ENCODE measurements at regions not wholly inside any gene's neighbourhood (a gene's known extent, or its start where the extent isn't known, plus 50 kb on each side); places are given as distances from the start of the nearest gene placed in this dataset.
"Not testable (repeated sequence)": the region's sequence is repeated elsewhere in the genome, so short reads cannot be mapped to it uniquely, and the experiment has no call there.

DNA sequence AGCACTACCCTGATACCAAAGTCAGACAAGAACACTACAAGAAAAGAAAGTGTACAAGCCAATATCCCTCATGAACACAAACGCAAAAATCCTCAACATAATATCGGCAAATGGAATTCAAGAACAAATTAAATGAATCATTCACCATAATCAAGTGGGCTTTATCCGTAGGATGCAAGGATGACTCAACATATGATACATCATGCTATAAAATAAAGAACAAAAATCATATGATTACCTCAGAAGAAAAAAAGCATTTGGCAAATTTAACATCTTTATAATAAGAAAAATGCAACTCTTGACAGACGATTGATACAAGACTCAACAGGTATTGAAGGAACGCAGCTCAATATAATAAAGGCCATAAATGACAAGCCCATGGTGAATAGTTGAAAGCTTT is 843.9 kb downstream of the FRK start:
- Mint-ChIP-seq H3K4me1 (no peaks in the 10 kb centered on the region), H3K4me3 (no peak overlapping the region), H3K27ac (no peak overlapping the region), H3K9me3 (peaks cover 1% of the 10 kb centered on the region), H3K36me3 (no peaks in the 10 kb centered on the region), H3K27me3 (no peaks in the 10 kb centered on the region)
- POLR2A ChIA-PET = no interaction called here
- ATAC-seq (ENCODE audit: low read depth) (no peak), DNase-seq (no peak)

DNA sequence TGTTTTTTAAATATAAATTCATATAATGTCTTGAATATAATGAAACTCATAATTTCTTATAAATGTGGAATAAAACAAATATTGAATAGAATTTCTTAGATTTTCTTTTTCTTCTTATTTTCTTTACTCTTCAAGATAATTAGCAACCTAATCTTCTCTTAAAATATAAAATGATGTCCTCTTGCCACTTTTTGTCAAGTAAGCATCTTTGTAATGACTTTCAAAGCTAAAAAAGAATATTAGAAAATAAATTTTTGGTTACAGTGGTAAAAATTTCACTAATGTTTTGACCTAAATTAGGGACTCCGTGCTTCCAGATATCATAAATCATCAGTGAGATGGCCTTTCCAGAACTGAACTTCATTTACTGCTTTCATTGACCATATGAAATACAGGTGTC is 846.4 kb downstream of the FRK start:
- H3K9me3 Mint-ChIP-seq = peaks cover 1% of the 10 kb centered on the region
- H3K4me3 Mint-ChIP-seq = no peak overlapping the region
- POLR2A ChIA-PET = no interaction called here
- H3K4me1 Mint-ChIP-seq = no peaks in the 10 kb centered on the region
- H3K27ac Mint-ChIP-seq = no peak overlapping the region
- no peaks in the 10 kb centered on the region for H3K36me3 Mint-ChIP-seq
- H3K27me3 Mint-ChIP-seq = no peaks in the 10 kb centered on the region
- ATAC-seq (ENCODE audit: low read depth) (no peak), DNase-seq (no peak)

DNA sequence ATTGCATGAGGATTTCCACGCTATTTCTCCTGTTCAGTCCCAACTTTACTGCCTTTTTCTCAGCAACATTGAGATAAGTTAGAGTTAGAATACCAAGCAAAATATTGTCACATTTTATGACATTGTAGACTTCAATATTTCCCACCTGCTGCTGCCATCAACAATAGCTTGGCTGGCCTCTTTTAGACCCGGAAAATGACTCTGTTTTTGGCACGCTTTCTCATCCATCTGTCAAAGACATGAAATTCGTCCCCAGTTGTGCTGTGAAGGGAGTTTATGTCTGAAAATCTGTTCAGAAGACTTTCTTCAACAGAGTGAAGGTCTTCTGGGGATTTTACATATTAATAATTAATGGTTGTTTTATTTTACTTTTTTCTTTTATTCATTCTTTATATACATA is 857.3 kb downstream of the FRK start:
- Mint-ChIP-seq H3K9me3 (no peaks in the 10 kb centered on the region), H3K4me3 (no peak overlapping the region), H3K27me3 (no peaks in the 10 kb centered on the region), H3K36me3 (no peaks in the 10 kb centered on the region), H3K4me1 (no peaks in the 10 kb centered on the region), H3K27ac (no peak overlapping the region)
- ATAC-seq (ENCODE audit: low read depth) = no peak
- no peak for DNase-seq
- POLR2A ChIA-PET = no interaction called here

DNA sequence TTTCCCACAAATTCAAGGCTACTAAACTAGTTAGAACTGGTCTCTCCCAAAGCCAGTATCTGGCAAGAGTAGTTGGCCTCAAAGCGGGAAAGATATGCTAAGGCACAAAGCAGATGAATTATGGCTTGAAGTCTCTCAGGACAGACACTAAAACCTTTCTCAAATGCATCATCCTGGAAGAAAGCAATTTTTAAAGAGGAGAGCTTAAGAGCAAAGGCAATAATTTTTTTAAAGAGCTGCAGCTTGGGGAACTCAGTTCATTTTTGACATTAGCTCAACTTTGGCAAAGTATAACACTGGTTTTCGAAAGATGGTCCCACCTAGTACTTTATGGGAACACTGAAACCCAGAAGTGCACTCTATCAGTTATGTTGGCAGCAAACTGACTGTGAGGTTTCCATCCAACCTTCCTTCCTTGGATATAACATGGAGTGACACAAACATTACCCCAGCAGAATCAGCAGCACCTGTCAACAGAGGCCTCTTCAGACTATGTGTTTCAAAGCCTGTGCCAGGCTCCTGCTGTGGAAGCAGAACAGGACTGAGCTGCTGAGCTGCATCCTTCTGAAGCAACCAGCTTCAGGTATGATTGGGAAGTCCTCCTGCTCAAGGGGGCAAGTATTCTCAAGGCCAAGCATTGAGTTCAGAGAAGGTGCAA is 852.3 kb upstream of the HS3ST5 start:
- Mint-ChIP-seq H3K9me3 (peaks cover 4% of the 10 kb centered on the region), H3K27me3 (no peaks in the 10 kb centered on the region), H3K4me1 (no peaks in the 10 kb centered on the region), H3K36me3 (no peaks in the 10 kb centered on the region), H3K4me3 (no peak overlapping the region), H3K27ac (no peak overlapping the region)
- no peak for DNase-seq
- no peak for ATAC-seq (ENCODE audit: low read depth)
- POLR2A ChIA-PET = no interaction called here

DNA sequence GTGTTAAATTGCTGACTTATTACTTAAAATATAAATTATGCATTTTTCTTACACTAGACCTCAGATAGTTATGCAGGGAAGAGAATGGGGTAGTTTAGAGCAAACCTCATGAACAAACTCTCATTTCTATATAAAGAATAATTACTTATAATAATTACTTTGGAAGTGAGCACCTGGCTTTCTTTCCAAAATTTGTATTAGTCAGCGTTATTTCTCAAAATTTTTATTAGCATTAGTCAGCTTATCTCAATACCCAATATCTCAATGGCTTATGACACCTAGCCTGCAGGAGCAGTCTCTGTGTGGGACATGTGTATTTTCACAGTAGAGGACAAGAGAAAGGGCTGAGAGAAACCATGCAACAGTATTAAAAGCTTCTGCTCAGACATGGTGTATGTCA is 849.2 kb upstream of the HS3ST5 start:
- H3K27me3 Mint-ChIP-seq = no peaks in the 10 kb centered on the region
- POLR2A ChIA-PET = no interaction called here
- no peak overlapping the region for H3K4me3 Mint-ChIP-seq
- no peak for ATAC-seq (ENCODE audit: low read depth)
- DNase-seq = no peak
- no peak overlapping the region for H3K27ac Mint-ChIP-seq
- H3K4me1 Mint-ChIP-seq = no peaks in the 10 kb centered on the region
- H3K9me3 Mint-ChIP-seq = peaks cover 2% of the 10 kb centered on the region
- no peaks in the 10 kb centered on the region for H3K36me3 Mint-ChIP-seq

DNA sequence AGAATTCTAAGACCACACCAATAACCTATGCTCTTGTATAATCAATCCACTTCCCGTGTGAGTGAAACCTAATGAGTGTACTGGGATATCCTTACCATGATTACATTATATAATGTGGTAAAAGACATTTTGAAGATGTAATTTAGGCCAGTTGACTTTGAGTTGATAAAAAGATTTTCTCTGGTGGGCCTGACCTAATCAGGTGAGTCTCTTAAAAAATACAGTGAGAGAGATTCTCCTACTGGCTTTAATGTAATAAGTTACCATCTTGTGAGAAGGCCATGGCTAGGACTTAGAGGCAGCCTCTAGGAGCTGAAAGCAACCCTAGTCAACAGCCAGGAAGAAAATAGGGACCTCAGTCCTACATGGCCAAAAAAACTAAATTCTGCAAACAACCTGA is 847.7 kb upstream of the HS3ST5 start:
- Mint-ChIP-seq H3K36me3 (no peaks in the 10 kb centered on the region), H3K4me1 (no peaks in the 10 kb centered on the region), H3K27me3 (no peaks in the 10 kb centered on the region), H3K9me3 (peaks cover 3% of the 10 kb centered on the region), H3K27ac (no peak overlapping the region), H3K4me3 (no peak overlapping the region)
- no peak for ATAC-seq (ENCODE audit: low read depth)
- DNase-seq = no peak
- POLR2A ChIA-PET = no interaction called here

DNA sequence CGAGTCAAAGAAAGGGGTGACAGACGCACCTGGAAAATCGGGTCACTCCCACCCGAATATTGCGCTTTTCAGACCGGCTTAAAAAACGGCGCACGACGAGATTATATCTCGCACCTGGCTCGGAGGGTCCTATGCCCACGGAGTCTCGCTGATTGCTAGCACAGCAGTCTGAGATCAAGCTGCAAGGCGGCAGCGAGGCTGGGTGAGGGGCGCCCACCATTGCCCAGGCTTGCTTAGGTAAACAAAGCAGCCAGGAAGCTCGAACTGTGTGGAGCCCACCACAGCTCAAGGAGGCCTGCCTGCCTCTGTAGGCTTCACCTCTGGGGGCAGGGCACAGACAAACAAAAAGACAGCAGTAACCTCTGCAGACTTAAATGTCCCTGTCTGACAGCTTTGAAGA is 832.6 kb upstream of the HS3ST5 start:
- H3K36me3 Mint-ChIP-seq; H3K4me1 Mint-ChIP-seq; H3K27me3 Mint-ChIP-seq; H3K9me3 Mint-ChIP-seq; H3K27ac Mint-ChIP-seq; DNase-seq; H3K4me3 Mint-ChIP-seq; POLR2A ChIA-PET; ATAC-seq (ENCODE audit: low read depth): not testable (repeated sequence)

DNA sequence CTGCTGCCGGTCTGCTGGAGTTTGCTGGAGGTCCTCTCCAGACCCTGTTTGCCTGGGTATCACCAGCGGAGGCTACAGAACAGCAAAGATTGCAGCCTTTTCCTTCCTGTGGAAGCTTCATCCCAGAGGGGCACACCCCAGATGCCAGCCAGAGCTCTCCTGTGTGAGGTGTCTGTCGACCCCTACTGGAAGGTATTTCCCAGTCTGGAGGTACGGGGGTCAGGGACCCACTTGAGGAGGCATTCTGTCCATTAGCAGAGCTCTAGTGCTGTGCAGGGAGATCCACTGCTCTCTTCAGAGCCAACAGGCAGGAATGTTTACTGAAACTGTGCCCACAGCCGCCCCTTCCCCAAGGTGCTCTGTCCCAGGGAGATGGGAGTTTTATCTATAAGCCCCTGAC is 823.1 kb upstream of the HS3ST5 start:
- H3K27ac Mint-ChIP-seq; ATAC-seq (ENCODE audit: low read depth); H3K4me1 Mint-ChIP-seq; H3K9me3 Mint-ChIP-seq; POLR2A ChIA-PET; H3K4me3 Mint-ChIP-seq; DNase-seq; H3K36me3 Mint-ChIP-seq; H3K27me3 Mint-ChIP-seq: not testable (repeated sequence)

DNA sequence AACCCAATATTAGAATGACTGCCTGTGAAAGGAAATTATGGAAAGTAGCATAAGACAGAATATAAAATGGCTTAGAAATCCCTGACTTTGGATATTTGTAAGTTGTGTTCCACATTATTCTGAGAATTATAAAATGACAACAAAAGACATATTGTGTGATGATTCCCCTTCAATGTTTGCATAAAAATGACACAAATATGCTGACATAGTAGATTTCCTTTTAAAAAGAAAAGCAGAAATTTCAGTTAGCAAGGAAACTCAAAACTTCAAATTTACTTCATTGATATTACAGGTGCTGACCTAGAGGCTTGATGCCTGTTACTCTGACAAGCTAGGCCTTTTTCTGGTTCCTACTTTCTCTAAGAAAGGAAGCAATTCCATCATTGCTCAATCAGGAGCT is 816.9 kb upstream of the HS3ST5 start:
- Mint-ChIP-seq H3K36me3 (no peaks in the 10 kb centered on the region), H3K4me3 (no peak overlapping the region), H3K9me3 (peaks cover 3% of the 10 kb centered on the region), H3K27ac (no peak overlapping the region), H3K4me1 (no peaks in the 10 kb centered on the region), H3K27me3 (no peaks in the 10 kb centered on the region)
- ATAC-seq (ENCODE audit: low read depth) (no peak), DNase-seq (no peak)
- POLR2A ChIA-PET = no interaction called here

DNA sequence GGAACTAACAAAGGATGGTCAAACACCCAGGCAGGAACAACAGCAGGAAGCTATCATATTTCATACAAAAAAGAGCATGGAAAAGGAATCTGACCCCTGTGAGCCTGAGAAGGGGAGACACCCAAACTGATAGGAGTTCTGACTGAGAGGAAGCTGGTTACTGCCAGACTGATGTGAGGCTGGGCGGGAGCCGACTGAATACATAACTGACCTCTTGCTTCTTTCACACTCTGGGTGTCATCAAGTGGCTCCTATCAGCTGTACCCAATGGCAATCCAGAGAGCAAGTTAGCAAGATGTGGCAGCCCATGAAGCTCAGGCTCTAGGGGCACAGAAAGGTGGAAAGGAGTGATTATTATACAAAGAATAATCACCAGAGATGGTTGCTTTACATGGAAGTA is 795.1 kb upstream of the HS3ST5 start:
- POLR2A ChIA-PET = no interaction called here
- H3K9me3 Mint-ChIP-seq = peaks cover 2% of the 10 kb centered on the region
- H3K27me3 Mint-ChIP-seq = no peaks in the 10 kb centered on the region
- DNase-seq = no peak
- ATAC-seq (ENCODE audit: low read depth) = no peak
- H3K27ac Mint-ChIP-seq = no peak overlapping the region
- H3K4me3 Mint-ChIP-seq = no peak overlapping the region
- no peaks in the 10 kb centered on the region for H3K36me3 Mint-ChIP-seq
- H3K4me1 Mint-ChIP-seq = no peaks in the 10 kb centered on the region

DNA sequence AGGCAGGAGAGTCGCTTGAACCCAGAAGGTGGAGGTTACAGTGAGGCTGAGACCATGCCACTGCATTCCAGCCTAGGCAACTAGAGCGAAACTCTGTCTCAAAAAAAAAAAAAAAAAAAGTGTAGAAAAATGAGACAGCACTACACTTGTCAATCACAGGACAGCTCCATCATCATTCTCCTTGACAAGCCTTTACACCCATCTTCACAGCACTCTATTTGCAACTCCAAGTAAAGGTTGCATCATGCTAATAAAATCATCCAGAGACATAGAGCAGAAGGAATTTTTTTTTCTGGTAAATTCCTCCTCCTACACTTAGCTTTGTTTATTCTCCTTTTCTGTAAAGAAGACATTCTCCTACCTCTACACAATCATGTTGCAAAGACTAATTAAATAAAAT is 791.0 kb upstream of the HS3ST5 start:
- no peaks in the 10 kb centered on the region for H3K36me3 Mint-ChIP-seq
- POLR2A ChIA-PET = no interaction called here
- H3K4me3 Mint-ChIP-seq = no peak overlapping the region

DNA sequence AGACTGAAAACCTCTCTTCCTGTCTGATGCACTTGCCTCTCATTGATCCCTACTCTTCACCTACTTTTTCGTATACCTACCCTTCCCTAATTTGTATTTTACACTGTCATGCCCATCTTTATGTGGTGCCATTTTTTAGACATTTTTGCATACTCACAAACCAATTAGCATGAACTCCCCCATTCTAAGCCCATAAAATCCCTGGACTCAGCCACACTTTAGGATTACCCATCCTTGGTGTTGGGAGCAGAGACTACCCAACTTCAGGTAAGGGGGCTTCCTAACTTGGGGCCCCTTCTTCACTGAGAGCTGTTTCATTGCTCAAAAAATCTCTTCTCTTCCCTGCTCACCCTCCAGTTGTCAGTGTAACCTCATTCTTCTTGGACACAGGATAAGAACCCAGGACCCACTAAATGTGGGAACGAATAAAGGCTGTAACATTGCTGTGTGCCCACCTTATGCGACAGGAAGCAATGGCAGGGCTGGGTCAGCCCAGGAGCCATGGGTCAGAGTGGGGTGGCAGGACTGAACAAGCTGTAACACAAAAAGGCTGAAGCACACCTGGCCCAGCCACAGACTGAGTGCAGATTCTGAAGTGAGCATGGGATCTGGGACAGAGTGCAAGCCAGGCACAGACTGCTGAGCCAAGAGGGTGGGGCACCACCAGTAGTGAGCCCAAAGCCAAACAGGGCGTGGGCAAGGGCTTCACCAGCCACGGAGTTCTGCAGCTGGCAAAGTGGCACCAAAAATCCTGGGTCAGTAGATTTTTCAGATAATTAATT is 789.1 kb upstream of the HS3ST5 start:
- H3K9me3 Mint-ChIP-seq = peaks cover 2% of the 10 kb centered on the region
- no peaks in the 10 kb centered on the region for H3K27me3 Mint-ChIP-seq
- no peak overlapping the region for H3K4me3 Mint-ChIP-seq
- DNase-seq (no peak), ATAC-seq (ENCODE audit: low read depth) (no peak)
- H3K4me1 Mint-ChIP-seq = no peaks in the 10 kb centered on the region
- POLR2A ChIA-PET = no interaction called here
- no peak overlapping the region for H3K27ac Mint-ChIP-seq
- no peaks in the 10 kb centered on the region for H3K36me3 Mint-ChIP-seq

More for the DNA sequence above, 791.0 kb upstream of the HS3ST5 start:
- H3K27me3 Mint-ChIP-seq = no peaks in the 10 kb centered on the region
- ATAC-seq (ENCODE audit: low read depth) (no peak), DNase-seq (no peak)
- H3K27ac Mint-ChIP-seq = no peak overlapping the region
- H3K4me1 Mint-ChIP-seq = no peaks in the 10 kb centered on the region
- H3K9me3 Mint-ChIP-seq = peaks cover 2% of the 10 kb centered on the region

DNA sequence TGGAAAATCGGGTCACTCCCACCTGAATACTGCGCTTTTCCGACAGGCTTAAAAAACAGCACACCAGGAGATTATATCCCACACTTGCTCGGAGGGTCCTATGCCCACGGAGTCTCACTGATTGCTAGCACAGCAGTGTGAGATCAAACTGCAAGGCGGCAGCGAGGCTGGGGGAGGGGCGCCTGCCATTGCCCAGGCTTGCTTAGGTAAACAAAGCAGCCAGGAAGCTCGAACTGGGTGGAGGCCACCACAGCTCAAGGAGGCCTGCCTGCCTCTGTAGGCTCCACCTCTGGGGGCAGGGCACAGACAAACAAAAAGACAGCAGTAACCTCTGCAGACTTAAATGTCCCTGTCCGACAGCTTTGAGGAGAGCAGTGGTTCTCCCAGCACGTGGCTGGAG is 778.7 kb upstream of the HS3ST5 start:
- DNase-seq; H3K4me3 Mint-ChIP-seq; H3K36me3 Mint-ChIP-seq; H3K4me1 Mint-ChIP-seq; ATAC-seq (ENCODE audit: low read depth); POLR2A ChIA-PET; H3K9me3 Mint-ChIP-seq; H3K27me3 Mint-ChIP-seq; H3K27ac Mint-ChIP-seq: not testable (repeated sequence)

DNA sequence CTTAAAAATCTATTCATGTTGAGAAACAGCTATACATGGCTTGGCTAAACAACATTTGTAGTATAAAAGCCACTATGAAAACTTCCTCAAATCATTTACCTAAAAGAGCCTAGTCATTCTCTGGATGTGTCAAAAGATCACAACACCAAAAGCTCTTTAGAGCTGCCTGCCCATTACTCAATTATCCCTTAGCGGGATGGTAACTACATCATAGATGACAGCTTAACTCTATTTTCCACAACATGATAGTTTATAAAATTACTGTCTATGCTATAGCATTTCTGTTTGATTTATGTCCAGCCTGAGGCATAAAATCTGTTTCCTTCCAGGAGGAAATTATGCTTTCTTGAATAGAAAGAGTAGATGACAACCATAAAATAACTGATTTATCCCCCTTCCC is 777.6 kb upstream of the HS3ST5 start:
- DNase-seq = no peak
- H3K4me3 Mint-ChIP-seq = no peak overlapping the region
- ATAC-seq (ENCODE audit: low read depth) = no peak
- H3K4me1 Mint-ChIP-seq = no peaks in the 10 kb centered on the region
- no peak overlapping the region for H3K27ac Mint-ChIP-seq
- no peaks in the 10 kb centered on the region for H3K27me3 Mint-ChIP-seq
- no peaks in the 10 kb centered on the region for H3K36me3 Mint-ChIP-seq
- POLR2A ChIA-PET = no interaction called here
- H3K9me3 Mint-ChIP-seq = peaks cover 7% of the 10 kb centered on the region
